HG03571 (cell line): ENCODE measurements at regions not wholly inside any gene's neighbourhood (a gene's known extent, or its start where the extent isn't known, plus 50 kb on each side); places are given as distances from the start of the nearest gene placed in this dataset.

Experiments
- ATAC-seq: cut with Tn5 transposase; IDR thresholded peaks from one replicate; pipeline ENCODE4 v1.9.1; 2021; ENCODE audit not compliant: unreplicated experiment

DNA sequence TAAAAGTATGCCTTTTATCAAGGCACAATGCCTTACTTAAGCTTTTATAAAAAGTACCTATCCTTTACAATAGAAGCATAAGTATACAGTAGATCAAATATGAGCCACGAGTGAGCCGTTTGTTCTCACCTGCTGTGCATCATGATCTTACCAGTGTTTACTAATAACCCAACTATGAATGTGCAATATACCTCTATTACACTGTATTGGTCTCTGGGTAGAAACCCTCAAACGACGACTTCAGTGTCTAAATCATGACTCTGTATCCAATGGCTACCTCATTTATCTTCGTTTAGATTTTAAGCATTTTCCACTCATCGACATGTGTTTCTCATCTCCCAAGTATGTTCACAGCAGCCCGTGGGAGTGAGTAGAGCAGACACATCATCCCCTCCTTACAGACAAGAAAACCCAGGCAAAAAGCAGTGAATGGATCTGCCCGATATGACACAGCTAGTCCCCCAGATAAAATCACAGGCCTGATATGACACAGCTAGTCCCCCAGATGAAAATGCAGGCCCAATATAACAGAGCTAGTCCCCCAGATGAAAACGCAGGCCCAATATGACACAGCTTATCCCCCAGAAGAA is 279.8 kb downstream of the TNS1 start:
- no peak for ATAC-seq

GRCh38 chr2:217717646-217718045 is 285.1 kb downstream of the TNS1 start:
- ATAC-seq = no peak

GRCh38 chr2:217715484-217715883 is 287.3 kb downstream of the TNS1 start:
- ATAC-seq = no peak

DNA sequence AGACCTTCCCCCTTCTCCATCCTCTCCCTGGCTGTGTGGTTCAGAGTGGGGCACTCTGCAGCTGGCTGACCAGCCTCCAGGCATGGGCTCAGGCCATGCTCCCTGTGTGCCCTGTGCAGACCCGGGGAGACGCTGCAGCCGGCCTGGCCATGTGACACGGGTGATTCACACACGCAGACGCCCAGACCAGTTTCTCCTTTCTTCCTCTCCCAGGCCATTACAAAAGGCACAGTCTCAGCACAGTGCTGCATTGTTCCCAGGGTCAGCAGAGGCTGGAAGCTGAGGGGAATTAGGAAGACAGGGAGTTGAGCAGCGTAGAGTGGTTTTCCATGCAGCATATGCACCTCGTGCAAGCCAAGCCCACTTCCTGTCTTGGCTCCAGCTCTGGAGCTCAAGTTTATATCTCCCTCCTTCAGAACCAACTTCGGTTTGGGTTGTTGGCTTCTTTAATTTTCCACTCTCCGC is 288.5 kb downstream of the TNS1 start:
- ATAC-seq = no peak

DNA sequence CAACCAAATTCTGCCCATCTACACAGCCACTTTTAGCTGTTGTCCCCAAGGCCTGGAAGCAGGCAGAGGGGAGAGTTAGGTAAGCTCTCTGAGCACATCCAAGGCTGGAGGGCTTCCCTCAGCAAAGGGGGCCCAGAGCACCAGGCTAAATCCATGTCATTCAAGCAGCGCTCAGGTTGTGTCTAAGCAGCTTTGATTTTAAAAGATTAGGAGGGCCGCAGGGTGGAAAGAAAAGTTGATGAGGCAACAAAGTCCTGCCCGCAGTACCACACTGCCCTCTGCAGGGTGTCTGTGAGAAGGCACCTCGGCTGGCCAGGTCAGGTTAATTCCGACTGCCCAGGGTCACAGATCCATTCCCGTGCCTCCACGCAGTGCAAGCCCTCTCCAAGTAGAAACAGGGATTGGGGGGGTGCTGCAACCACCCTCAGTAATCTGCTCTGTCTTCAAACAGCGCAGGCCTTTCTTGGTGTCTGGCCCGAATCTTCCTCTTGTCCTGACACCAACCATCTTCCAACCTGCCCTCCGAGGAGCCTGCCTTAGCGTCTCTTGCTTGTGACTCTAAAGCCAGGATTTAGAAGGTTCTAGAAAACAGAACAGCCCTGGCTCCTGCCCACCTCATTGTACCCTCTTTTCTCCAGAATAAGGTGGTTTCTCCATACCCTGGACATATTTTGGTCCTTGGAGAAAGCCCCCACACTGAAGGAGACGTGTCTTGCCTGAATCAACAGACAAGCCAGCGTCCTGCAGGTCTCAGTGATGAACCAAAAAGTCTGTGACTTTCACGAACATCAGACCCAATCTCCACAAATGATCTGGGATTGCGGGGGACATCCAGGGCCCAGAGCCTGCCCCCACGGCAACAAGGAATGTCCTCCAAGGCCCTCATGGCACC is 289.2 kb downstream of the TNS1 start:
- no peak for ATAC-seq

- ATAC-seq = no peak
Measured at GRCh38 chr2:217712431-217712830, 290.4 kb downstream of the TNS1 start.

DNA sequence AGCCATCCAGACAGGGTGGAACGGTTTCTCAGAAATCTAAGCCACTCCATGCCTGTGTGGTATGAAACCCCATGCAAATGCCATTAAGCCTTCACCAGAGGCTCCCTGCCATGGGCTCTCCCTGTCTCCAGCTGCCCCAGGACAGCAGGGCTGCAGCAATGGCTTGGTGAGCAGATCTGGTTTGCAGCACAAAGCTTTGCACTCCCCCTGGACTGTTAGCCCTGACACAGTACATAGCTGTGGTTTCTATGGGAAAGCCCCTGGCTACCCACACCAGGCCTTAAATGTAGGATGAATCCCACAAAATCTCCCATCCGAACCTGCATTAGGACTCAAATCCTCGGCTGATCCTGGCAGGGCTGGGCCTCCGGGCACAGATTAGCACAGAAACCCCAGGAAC is 291.6 kb downstream of the TNS1 start:
- no peak for ATAC-seq

DNA sequence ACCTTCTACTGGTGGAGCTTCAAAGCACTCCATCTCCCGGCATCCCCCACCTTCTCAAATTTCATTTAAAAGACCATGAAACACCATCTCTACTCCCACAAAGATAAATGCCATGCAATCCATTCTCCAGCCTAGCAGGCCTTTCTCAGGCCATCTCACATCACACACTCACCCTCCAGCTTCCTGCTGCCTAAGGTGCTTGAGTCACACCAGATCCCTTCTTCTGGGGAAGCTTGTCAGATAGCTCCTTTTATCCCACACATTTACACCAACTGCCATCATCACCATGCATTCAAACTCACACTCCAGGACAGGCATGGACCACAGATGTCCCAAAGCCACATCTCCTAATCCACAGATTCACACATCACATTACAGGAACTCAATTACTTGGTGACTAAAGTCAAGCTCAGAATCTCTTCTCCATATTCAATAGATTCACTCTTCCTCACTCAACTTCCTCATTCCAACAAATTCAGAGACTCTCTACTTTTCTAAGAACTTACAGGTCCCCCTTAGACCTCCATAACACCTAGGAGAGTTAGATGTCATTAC is 292.5 kb downstream of the TNS1 start:
- no peak for ATAC-seq

- no peak for ATAC-seq
Measured at GRCh38 chr2:217709478-217710210, 293.2 kb downstream of the TNS1 start.

DNA sequence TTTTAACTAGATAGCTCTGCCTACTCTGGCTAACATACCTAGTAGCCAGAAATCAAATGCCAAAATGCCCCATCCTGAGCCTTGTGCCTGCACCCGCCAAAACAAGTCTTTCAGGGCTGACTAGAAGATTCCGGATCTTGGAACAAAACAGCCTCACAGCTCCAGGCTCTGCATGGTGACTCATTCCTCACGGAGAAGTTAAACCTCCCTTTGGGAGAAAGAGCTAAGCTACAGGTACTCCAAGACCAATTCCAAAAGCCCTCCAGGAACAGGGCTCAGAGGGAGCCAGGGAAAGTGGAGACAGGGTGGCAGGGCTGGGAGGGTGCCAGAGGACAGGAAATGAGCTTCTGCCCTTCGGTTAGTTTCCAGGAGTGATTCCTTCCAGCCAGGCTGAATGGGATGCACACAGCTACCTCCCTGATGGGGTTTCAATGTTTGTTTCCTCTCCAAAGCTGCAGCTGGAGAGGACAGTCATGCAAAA is 295.6 kb downstream of the TNS1 start:
- no peak for ATAC-seq

DNA sequence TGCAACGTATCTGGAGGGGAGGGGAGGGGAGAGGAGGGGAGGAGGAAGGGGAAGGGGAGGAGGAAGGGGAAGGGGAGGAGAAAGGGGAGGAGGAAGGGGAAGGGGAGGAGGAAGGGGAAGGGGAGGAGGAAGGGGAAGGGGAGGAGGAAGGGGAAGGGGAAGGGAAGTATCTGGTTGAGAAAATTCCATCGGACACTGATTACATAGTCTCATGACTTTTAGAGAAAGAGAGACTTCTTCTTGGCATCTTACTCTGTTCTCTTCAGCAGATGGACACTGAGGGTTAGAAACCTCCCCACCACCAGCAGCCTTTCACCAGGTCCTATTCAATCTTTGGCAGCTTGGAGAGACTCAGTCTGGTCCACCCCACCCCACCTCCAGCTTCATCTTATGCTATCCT is 296.3 kb downstream of the TNS1 start:
- no peak for ATAC-seq

- no peak for ATAC-seq
Measured at GRCh38 chr2:217706095-217706494, 296.7 kb downstream of the TNS1 start.

- no peak for ATAC-seq
Measured at GRCh38 chr2:217705461-217705860, 297.3 kb downstream of the TNS1 start.

GRCh38 chr2:217703999-217704398 is 298.8 kb downstream of the TNS1 start:
- no peak for ATAC-seq

- no peak for ATAC-seq
Measured at GRCh38 chr2:217703102-217703501, 299.7 kb downstream of the TNS1 start.

- ATAC-seq = no peak
Measured at GRCh38 chr2:217701622-217702021, 301.2 kb downstream of the TNS1 start.

DNA sequence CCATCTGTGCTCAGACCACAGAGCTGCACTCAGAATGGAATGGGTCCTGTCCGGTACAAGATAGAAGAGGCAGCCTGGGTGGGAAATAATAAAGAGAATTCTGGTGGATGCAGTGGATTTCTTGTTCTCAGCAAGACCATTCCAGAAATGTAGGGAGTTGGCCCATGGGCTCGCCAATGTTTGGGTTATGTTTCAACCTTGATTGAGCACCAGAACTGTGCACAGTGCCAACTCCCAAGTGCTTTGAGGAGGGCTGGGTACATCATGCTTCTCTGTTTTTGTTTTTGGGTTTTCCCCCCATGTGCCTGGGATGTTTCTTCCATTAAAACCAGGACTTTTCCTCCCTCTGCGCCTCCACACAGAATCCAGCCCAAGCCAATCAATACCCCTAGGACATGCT is 304.1 kb downstream of the TNS1 start:
- ATAC-seq = no peak

GRCh38 chr2:217695033-217695520 is 307.7 kb downstream of the TNS1 start:
- no peak for ATAC-seq

- no peak for ATAC-seq
Measured at GRCh38 chr2:217694291-217694690, 308.5 kb downstream of the TNS1 start.

DNA sequence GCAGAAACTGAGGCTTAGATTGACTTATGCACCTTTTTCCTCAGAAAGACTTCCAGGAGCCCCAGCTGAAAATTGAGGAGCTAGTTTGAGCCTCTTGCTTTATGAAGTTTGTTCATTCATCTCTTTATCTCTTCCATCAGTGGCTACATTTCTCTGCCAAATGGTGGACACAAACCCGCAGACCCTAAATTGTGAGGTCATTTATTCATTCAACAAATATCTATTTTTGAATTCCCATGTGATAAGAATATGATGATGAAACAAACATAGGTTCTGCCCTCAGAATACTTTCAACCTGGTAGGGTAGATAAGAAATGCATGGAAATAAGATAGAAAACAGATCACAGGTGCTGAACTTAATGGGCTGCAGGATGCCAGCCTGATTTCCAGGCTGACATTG is 309.4 kb downstream of the TNS1 start:
- no peak for ATAC-seq
